Head of caudate nucleus (tissue), 42 donors: ENCODE measurements at regions not wholly inside any gene's neighbourhood (a gene's known extent, or its start where the extent isn't known, plus 50 kb on each side); places are given as distances from the start of the nearest gene placed in this dataset.

Experiments
- DNase-seq, 42 donors: peaks; one replicate each; pipeline versions ENCODE4 v3.0.0 to v3.0.0-alpha.2; 2020 to 2021; ENCODE audit warnings: mixed read lengths in 7 of 42
- intact Hi-C: fragments of 100-400 bp; cut with DNase I; formaldehyde crosslinking; loops from one replicate; pipeline ENCODE4 v1.15.0; 2022

GRCh38 chr2:12089496-12089895, 343.1 kb downstream of the LPIN1 start:
- intact Hi-C loops: no loop called here
- no peak for DNase-seq

- no peak for DNase-seq
- intact Hi-C loops: no loop called here
Observed at GRCh38 chr2:12090072-12090471, 343.6 kb downstream of the LPIN1 start.

- intact Hi-C loops: no loop called here
Observed at GRCh38 chr2:12090590-12090989, 344.2 kb downstream of the LPIN1 start.

DNA sequence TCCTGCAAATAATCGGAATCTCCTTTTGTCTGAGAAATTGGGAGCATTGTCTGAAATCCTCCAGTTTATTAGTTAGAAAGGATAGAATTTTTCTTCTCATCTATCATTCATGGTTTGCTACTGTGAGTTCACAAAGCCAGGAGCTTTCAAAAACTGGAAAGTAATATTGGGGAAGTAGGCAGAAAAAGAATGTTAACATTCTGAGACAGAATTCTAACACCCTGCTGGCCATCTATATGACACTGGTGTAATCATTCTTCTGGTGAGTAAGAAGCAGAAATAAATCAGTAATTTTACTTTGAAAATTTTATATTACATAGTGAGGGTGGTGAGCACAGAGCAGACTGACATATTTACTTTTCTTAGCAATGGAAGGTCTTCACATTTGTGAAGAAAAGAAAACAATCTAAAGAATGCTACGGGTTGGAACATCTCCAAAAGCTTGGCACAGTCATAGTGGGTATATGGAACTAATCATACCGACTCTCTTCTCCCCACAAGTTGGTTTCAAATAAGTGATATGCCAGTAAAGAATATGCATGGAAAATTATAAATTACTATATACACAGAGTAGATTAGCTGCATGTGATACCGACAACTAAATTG, 344.9 kb downstream of the LPIN1 start:
- DNase-seq: no peak
- intact Hi-C loops: no loop called here

More at GRCh38 chr2:12090590-12090989, 344.2 kb downstream of the LPIN1 start:
- DNase-seq: no peak

- no peak for DNase-seq
- intact Hi-C loops: no loop called here
Observed at GRCh38 chr2:12094134-12094533, 347.7 kb downstream of the LPIN1 start.

DNA sequence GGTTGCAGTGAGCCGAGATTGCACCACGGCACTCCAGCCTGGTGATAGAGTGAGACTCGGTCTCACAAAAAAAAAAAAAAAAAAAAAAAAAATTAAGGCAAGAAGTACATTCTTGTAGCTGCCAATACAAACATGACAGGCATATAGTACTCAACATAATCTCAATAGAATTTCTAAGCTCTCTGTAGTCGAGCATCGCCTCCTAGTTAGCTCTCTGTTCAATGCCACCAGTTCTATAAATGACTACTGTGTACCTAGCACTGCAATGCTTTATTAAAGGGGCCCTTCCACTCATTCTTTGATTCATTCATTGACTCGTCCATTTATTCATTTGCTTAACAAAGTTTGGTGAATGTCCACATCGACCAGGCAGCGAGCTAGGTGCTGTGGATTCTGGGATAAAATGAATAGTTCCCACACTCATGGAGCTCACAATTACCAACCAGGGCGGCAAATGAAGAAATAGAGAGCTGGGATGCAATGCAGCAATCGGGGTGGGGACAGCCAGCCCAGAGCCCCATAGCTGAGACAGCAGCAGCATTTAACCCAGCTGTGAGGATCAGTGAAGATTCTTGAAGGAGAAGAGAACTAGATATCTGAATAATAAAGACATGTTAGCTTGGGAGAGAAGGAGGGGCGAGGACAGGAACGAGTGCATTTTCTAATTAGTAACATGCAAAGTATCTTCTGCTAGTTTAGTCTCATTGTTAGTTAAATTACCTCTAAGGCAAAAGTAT, 349.8 kb downstream of the LPIN1 start:
- intact Hi-C loops: no loop called here
- DNase-seq: no peak

DNA sequence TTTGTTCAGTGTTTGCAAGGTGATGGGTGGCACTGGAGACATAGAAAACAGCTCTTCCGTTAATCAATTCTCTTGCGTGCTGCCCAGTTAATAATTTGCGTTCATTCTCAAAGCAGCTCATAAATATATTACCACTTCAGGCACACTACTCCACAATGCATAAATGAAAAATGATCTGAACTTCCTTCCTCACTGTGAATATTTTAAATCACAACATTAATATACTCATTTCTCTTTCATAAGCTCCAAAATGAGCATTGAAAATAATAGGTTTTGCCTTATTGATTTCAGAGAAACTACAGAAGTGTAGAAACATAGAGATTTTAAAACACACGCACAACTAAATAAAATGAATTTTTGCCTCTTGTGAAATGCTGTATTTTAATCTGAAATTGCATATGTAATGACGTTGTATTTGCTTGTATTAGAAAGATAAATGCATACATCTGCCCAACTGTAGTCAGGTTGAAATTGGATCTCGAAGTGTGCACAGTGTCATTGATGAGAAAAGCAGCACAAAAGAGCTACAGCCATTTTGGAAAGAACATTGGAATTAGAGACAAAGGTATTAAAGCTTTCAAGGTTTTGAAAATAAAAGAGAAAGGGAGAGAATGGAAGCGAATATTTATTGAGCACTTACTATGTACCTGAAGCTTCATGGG, 350.5 kb downstream of the LPIN1 start:
- intact Hi-C loops: no loop called here

DNA sequence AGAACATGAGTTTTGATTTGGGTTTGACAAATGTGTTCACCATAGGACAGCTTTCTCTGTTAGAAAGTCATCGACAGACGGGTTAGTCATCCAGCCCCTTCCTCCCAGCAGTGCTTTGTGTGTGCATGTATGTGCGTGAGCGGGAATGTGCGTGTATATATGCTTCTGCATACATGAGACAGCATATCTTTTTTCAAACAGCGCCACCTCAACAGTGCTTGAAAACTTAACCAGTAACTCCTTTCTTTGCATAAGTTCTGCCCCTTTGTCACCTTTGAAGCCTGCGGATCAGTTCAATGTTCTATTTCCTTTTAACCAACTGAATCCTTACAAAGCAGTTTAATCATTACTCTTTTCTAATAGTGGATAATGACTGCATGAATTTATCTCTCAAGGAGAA, 351.4 kb downstream of the LPIN1 start:
- intact Hi-C loops: no loop called here
- DNase-seq: no peak

More for the DNA sequence above, 350.5 kb downstream of the LPIN1 start:
- no peak for DNase-seq

DNA sequence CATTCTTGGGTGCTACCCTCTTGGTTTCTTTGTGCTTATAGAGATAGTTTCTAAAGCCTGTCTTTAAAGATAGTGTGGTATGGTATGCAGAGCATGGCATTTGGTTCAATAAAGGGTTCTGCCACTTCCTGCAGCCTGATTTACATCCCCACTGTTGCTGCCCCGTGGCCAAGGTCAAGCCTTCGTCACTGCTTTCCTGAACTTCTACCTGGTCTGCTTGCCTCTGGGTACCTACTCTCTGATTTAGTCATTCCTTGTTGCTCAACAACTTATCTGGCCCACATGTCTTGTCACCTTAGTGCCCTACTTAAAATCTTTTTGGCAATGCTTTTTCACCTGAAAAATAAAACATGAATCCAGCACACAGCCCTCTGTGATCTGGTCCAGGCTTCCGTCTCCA, 352.9 kb downstream of the LPIN1 start:
- intact Hi-C loops: no loop called here
- peak in 1 of 42 donors; percentile 4 for DNase-seq

- DNase-seq: no peak
- intact Hi-C loops: no loop called here
Observed at GRCh38 chr2:12102679-12103078, 356.2 kb downstream of the LPIN1 start.

GRCh38 chr2:12105180-12105579, 358.7 kb downstream of the LPIN1 start:
- DNase-seq: no peak
- intact Hi-C loops: no loop called here

DNA sequence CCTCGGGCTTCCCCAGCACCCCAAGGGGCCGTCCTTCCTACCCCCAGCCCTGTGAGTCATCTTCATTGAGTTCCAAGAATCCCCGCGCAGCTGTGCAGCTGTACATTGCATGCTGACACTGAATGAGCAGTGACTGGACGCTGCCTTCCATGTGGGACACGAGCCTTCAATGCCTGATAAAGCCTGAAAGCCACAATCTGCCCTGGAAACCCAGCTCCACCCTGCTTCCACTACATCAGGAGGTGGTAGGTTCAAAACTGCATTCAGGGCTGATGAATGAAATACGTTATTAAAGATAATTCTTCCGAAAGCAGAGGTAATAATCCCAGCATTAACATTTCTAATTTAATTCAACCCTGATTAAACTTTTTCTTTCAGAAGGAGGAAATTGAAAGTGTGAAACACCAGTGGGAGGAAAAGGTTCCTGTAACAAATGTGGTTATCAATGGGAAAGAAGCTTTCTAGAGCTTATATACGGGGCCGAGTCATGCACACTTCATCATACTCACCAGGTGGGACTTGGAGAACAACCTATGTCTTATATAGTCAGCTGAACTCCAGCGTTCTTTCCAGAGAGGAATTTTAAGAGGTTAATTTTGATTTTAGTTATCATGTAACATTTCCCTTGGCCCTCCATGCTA, 360.1 kb downstream of the LPIN1 start:
- intact Hi-C loops: no loop called here
- DNase-seq: peak in 6 of 42 donors; percentile 11 to 56 (median 22)

DNA sequence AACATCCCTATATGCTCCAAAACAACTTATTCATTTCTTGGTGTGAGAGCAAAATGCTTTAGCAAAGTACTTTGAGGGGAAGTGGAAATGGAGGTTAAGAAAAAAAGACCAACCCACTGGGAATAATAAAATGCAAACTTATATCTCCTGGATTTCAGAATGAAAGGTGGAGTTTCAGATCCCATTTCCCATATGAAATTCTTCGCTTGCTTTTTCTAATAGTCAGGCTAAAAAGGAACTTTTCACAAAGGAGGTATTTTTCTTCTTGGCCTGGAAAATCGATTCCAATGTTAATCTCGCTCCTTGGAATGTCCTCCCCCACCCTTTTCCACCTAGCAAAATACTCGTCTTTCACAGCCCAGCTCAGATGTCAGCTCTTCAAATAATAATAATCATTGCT, 360.9 kb downstream of the LPIN1 start:
- intact Hi-C loops: no loop called here
- DNase-seq: no peak

GRCh38 chr2:12107939-12108338, 361.5 kb downstream of the LPIN1 start:
- intact Hi-C loops: no loop called here
- no peak for DNase-seq

- intact Hi-C loops: no loop called here
- DNase-seq: no peak
Observed at GRCh38 chr2:12109363-12110017, 363.1 kb downstream of the LPIN1 start.

DNA sequence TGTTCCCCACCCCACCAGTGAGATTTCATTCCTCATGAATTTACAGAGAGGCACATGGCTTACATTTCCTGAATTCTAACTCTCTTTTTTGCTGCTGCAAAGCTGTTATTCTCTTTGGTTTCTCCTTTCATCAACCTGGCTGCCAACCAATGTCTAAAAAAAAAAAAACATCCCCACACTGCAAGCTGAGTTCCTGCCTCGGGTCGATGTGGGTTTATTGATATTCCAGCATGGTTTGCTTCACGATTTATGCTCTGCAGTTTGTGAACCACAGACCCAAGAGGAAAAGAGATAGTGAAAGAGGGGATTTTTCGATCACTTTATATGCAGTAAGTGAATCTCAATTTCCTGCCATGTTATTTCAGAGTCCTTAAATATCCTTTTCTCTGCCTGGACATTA, 363.6 kb downstream of the LPIN1 start:
- no peak for DNase-seq
- intact Hi-C loops: no loop called here

GRCh38 chr2:12110481-12110880, 364.0 kb downstream of the LPIN1 start:
- intact Hi-C loops: no loop called here
- DNase-seq: no peak

DNA sequence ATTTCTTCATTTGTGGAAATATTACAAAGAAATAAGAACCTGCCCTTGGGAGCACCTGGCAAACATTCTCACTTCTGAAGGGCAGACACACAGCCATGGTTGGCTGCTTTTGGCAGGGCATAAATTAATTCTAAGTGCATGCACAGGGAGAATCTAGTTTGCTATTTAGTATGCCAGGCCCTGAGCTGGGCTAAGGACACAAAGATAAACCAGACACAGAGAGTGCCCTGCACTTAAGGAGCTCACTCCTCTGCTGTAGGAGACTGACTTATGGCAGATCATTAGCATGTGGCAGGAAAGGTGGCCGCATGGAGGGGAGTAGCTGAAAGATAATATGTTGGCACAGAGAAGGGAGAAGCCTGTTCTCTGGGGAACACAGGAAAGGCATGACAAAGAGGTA, 367.0 kb downstream of the LPIN1 start:
- DNase-seq: no peak
- intact Hi-C loops: no loop called here

DNA sequence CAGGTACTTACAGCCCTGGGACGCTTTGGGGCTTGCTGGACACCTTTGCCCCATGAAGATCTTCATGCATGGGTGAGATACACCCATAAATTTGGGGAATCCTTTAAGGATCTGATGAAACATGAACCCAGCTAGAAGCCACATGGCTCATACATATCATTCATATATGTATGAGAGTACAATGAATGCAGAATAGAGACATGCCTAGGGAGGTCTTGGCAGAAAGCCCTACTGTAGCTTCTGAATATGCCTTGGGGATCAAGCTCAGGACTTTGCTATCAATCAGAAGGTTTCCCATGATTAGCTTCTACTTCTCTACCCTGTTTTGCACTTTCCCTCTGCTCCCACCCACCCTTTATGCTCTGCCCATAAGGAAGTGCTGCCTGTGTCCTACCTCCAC, 368.4 kb downstream of the LPIN1 start:
- intact Hi-C loops: no loop called here
- no peak for DNase-seq
